Upper lobe of right lung (tissue), 1 donor: ENCODE measurements at regions not wholly inside any gene's neighbourhood (a gene's known extent, or its start where the extent isn't known, plus 50 kb on each side); places are given as distances from the start of the nearest gene placed in this dataset.

Experiments used
- ATAC-seq: fragments of 200-7000 bp; cut with Tn5 transposase; one replicate; pipeline ENCODE4 v1.9.1; 2020; ENCODE audit warnings: mild to moderate bottlenecking, moderate library complexity
- DNase-seq: peaks from one replicate; pipeline ENCODE4 v3.0.0-alpha.2; 2020
- H3K27ac ChIP-seq: fragments of 200-600 bp; one replicate; pipeline ENCODE4 v1.8.0; 2022
- H3K27me3 ChIP-seq: fragments of 200-600 bp; one replicate; pipeline ENCODE4 v1.8.0; 2022; ENCODE audit warnings: mild to moderate bottlenecking
- H3K36me3 ChIP-seq: fragments of 200-600 bp; one replicate; pipeline ENCODE4 v1.8.0; 2022
- H3K4me1 ChIP-seq: fragments of 200-600 bp; one replicate; pipeline ENCODE4 v1.8.0; 2022
- H3K4me3 ChIP-seq: fragments of 200-600 bp; one replicate; pipeline ENCODE4 v1.8.0; 2022; ENCODE audit warnings: mild to moderate bottlenecking
- H3K9me3 ChIP-seq: fragments of 200-600 bp; one replicate; pipeline ENCODE4 v1.8.0; 2022
- CTCF ChIP-seq: fragments of 200-600 bp; IDR thresholded peaks from one replicate; pipeline ENCODE4 v1.8.0; 2022; ENCODE audit warnings: antibody characterized with exemption
- intact Hi-C: fragments of 100-400 bp; cut with DNase I; formaldehyde crosslinking; loops from one replicate; pipeline ENCODE4 v1.11.0; 2022
- donor health status: DM: no; HTN: yes; CAD: no; lungs with severe emphysema.

GRCh38 chr10:44851413-44851812 is 59.7 kb upstream of the TMEM72 start:
- no peak overlapping the region for H3K4me3 ChIP-seq
- TF ChIP-seq CTCF = no peak
- no peak for ATAC-seq

GRCh38 chr10:44851881-44852280 is 59.3 kb upstream of the TMEM72 start:
- Histone ChIP-seq H3K27me3 (no peaks in the 10 kb centered on the region), H3K4me3 (no peak overlapping the region), H3K36me3 (no peaks in the 10 kb centered on the region), H3K27ac (no peak overlapping the region), H3K9me3 (no peaks in the 10 kb centered on the region), H3K4me1 (no peaks in the 10 kb centered on the region)
- no peak for TF ChIP-seq CTCF
- intact Hi-C loops = no loop called here
- no peak for ATAC-seq
- no peak for DNase-seq

More at GRCh38 chr10:44851413-44851812, 59.7 kb upstream of the TMEM72 start:
- intact Hi-C loops = no loop called here
- H3K27ac ChIP-seq = no peak overlapping the region
- no peaks in the 10 kb centered on the region for H3K9me3 ChIP-seq
- no peaks in the 10 kb centered on the region for H3K27me3 ChIP-seq
- DNase-seq = no peak
- no peaks in the 10 kb centered on the region for H3K36me3 ChIP-seq
- H3K4me1 ChIP-seq = no peaks in the 10 kb centered on the region

GRCh38 chr10:44853148-44853734 is 57.9 kb upstream of the TMEM72 start:
- intact Hi-C loops = no loop called here
- ATAC-seq = peak; percentile 19

DNA sequence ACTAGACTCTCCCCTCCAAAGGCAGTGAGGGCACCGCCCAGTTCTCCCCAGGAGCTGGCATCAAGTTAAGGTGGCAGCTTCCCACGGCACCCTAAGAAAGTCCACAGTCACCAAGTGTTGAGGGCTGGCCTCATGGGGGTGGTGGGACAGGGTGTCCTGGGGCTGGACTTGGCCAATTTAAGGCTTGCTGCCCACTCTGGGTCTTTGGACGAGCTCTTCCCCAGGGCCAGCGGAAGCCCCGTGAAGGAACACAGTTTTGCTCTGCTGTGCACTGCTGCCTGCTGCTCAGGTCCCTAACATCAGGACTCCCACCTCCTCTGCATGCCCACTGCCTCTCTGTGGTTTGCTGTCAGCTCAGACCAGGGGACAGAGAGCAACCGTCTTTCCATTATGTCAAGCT is 57.3 kb upstream of the TMEM72 start:
- Histone ChIP-seq H3K9me3 (no peaks in the 10 kb centered on the region), H3K36me3 (no peaks in the 10 kb centered on the region), H3K4me3 (no peak overlapping the region), H3K4me1 (no peaks in the 10 kb centered on the region), H3K27me3 (no peaks in the 10 kb centered on the region), H3K27ac (no peak overlapping the region)
- no peak for TF ChIP-seq CTCF
- no peak for DNase-seq
- no peak for ATAC-seq
- intact Hi-C loops = no loop called here

More at GRCh38 chr10:44853148-44853734, 57.9 kb upstream of the TMEM72 start:
- Histone ChIP-seq H3K27me3 (no peaks in the 10 kb centered on the region), H3K36me3 (no peaks in the 10 kb centered on the region), H3K4me3 (no peak overlapping the region), H3K27ac (no peak overlapping the region), H3K4me1 (no peaks in the 10 kb centered on the region), H3K9me3 (no peaks in the 10 kb centered on the region)
- TF ChIP-seq CTCF = no peak
- no peak for DNase-seq

- ATAC-seq (no peak), DNase-seq (no peak)
- no peak for TF ChIP-seq CTCF
- Histone ChIP-seq H3K27ac (no peak overlapping the region), H3K9me3 (no peaks in the 10 kb centered on the region), H3K27me3 (no peaks in the 10 kb centered on the region), H3K36me3 (no peaks in the 10 kb centered on the region), H3K4me3 (no peak overlapping the region), H3K4me1 (no peaks in the 10 kb centered on the region)
- intact Hi-C loops = loop anchor here (5.0 kb wide), 1 partner anchor 1183 kb away; no protein-coding TSS in a partner anchor
Observed at GRCh38 chr10:44854693-44855350, 56.3 kb upstream of the TMEM72 start.
